Kasumi-1 (cell line): ENCODE measurements at regions not wholly inside any gene's neighbourhood (a gene's known extent, or its start where the extent isn't known, plus 50 kb on each side); places are given as distances from the start of the nearest gene placed in this dataset.
"Not testable (repeated sequence)": the region's sequence is repeated elsewhere in the genome, so short reads cannot be mapped to it uniquely, and the experiment has no call there.

Experiments
- DNase-seq, 2 experiments: peaks; one replicate each; lab custom pipeline; 2025; lab: John Stamatoyannopoulos, UW

- DNase-seq = no peak
These were observed 448.0 kb downstream of the KCNT2 start for GRCh38 chr1:196160066-196160795.

GRCh38 chr1:196155586-196155985, 452.7 kb downstream of the KCNT2 start:
- no peak for DNase-seq

- no peak for DNase-seq
These were observed 455.3 kb downstream of the KCNT2 start for GRCh38 chr1:196152975-196153374.

- DNase-seq = no peak
These were observed 456.2 kb downstream of the KCNT2 start for GRCh38 chr1:196152086-196152485.

GRCh38 chr1:196148367-196148970, 459.8 kb downstream of the KCNT2 start:
- peak; percentile 33 to 64 for DNase-seq

GRCh38 chr1:196147530-196147929, 460.7 kb downstream of the KCNT2 start:
- no peak for DNase-seq

- DNase-seq = not testable (repeated sequence)
These were observed 463.1 kb downstream of the KCNT2 start for GRCh38 chr1:196145151-196145550.

- peak in 1 of 2 experiments; percentile 6 for DNase-seq
These were observed 463.7 kb downstream of the KCNT2 start for GRCh38 chr1:196144588-196144987.

GRCh38 chr1:196143602-196144342, 464.5 kb downstream of the KCNT2 start:
- DNase-seq = no peak

- DNase-seq = no peak
These were observed 466.1 kb downstream of the KCNT2 start for GRCh38 chr1:196142111-196142640.

GRCh38 chr1:196136396-196136795, 471.8 kb downstream of the KCNT2 start:
- DNase-seq = no peak

- no peak for DNase-seq
These were observed 476.5 kb downstream of the KCNT2 start for GRCh38 chr1:196131691-196132090.

GRCh38 chr1:196128835-196129234, 479.4 kb downstream of the KCNT2 start:
- DNase-seq = no peak

- no peak for DNase-seq
These were observed 487.1 kb downstream of the KCNT2 start for GRCh38 chr1:196121181-196121580.

- DNase-seq = no peak
These were observed 492.6 kb downstream of the KCNT2 start for GRCh38 chr1:196115646-196116045.

- no peak for DNase-seq
These were observed 494.0 kb downstream of the KCNT2 start for GRCh38 chr1:196114193-196114592.

GRCh38 chr1:196108990-196109389, 499.2 kb downstream of the KCNT2 start:
- DNase-seq = not testable (repeated sequence)

- DNase-seq = no peak
These were observed 502.3 kb downstream of the KCNT2 start for GRCh38 chr1:196105901-196106300.

GRCh38 chr1:196102826-196103225, 505.4 kb downstream of the KCNT2 start:
- no peak for DNase-seq

- DNase-seq = no peak
These were observed 510.2 kb downstream of the KCNT2 start for GRCh38 chr1:196098000-196098399.

GRCh38 chr1:196094821-196095220, 513.4 kb downstream of the KCNT2 start:
- DNase-seq = no peak

- DNase-seq = peak; percentile 15 to 21
These were observed 516.7 kb downstream of the KCNT2 start for GRCh38 chr1:196091397-196092135.
